KG1 (cell line): ENCODE measurements at regions not wholly inside any gene's neighbourhood (a gene's known extent, or its start where the extent isn't known, plus 50 kb on each side); places are given as distances from the start of the nearest gene placed in this dataset.

Source experiments
- DNase-seq: peaks from one replicate; lab custom pipeline; 2025; lab: John Stamatoyannopoulos, UW

GRCh38 chr3:70120357-70120966 is 120.9 kb downstream of the SAMMSON start:
- DNase-seq, result peak; percentile 23

DNA sequence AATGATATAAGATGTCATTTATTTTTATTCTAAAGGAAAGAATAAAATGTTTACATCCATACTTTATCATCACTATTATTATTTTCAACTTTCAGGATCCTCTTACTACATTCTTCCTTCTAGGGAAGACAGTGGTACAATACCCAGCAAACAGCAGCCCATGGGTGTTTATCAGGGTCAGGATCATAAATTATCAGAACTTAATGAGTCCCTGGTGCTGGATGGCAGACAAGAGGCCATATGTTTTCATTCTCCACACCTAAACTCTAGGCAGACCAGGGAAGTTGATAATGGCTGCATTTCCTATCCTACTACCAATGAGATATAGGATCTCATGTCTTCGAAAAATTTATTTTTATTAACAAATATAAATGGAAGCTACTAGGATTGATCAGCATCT is 127.7 kb downstream of the SAMMSON start:
- DNase-seq, result no peak

- no peak for DNase-seq
Measured at GRCh38 chr3:70137366-70137765, 137.8 kb downstream of the SAMMSON start.

- no peak for DNase-seq
Measured at GRCh38 chr3:70138606-70139005, 139.1 kb downstream of the SAMMSON start.
